ENCODE measurements at regions not wholly inside any gene's neighbourhood (a gene's known extent, or its start where the extent isn't known, plus 50 kb on each side); places are given as distances from the start of the nearest gene placed in this dataset.

DNA sequence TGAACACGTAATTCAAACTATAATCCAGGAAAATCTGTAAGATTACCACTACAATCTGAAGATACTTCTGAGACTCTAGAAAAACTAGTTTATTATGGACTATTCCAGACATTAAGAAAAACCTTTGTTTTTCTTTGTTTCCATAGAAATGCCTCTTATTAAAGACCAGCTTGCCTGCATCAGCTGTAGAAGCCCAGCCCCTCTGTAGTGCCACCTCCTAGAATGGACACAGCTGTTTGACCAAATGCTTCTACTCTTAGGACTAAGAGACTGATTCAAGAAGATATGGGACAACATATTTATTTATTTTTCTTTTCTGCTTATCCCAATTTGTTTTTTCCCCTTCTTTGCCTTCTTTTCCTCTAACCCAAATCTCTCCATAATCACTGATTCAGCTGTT, 93.8 kb downstream of the CXCL12 start:
- TF ChIP-seq SIN3A (conservative IDR thresholded peaks at IDR 0.05 in 1 of 2, IDR thresholded peaks at IDR 0.05 in 1 of 2; ENCODE audit: low read depth in 1 of 2, low read length in 2 of 2) (no peak), CHD2 (IDR thresholded peaks at IDR 0.05; ENCODE audit: low read length) (no peak), CTCF (IDR thresholded peaks at IDR 0.05; ENCODE audit: control extremely low read depth in 1 of 3, insufficient read depth in 1 of 3, low read depth in 1 of 3, low read length in 3 of 3) (no peak), TEAD4 (IDR thresholded peaks at IDR 0.05; ENCODE audit: low read depth, low read length) (no peak), RAD21 (IDR thresholded peaks at IDR 0.05 in 1 of 2, conservative IDR thresholded peaks at IDR 0.05 in 1 of 2; ENCODE audit: low read depth in 2 of 2, low read length in 2 of 2) (no peak), JUN (IDR thresholded peaks at IDR 0.05; ENCODE audit: low read depth, low read length) (no peak), SP2 (IDR thresholded peaks at IDR 0.05; ENCODE audit: low read length) (no peak), GTF2F1 (IDR thresholded peaks at IDR 0.05; ENCODE audit: borderline replicate concordance, low read depth, low read length) (no peak), KDM1A (IDR thresholded peaks at IDR 0.05; ENCODE audit: borderline replicate concordance, low read length) (no peak), EZH2 (IDR thresholded peaks at IDR 0.05; ENCODE audit: low read depth, low read length, severe bottlenecking) (no peak), POLR2A (IDR thresholded peaks at IDR 0.05; ENCODE audit: control extremely low read depth in 1 of 2, low read depth in 2 of 2, low read length in 2 of 2) (no peak), POLR2AphosphoS5 (IDR thresholded peaks at IDR 0.05; ENCODE audit: low read depth, low read length) (no peak)

Measured in H1 (cell line).